K562 (cell line): ENCODE measurements at regions not wholly inside any gene's neighbourhood (a gene's known extent, or its start where the extent isn't known, plus 50 kb on each side); places are given as distances from the start of the nearest gene placed in this dataset.

Source experiments
- ATAC-seq: fragments of 200-7000 bp; cut with Tn5 transposase; 3 replicates; pipeline ENCODE4 v1.9.1; 2020; ENCODE audit warnings: moderate library complexity
- BruUV-seq: library from RNA; stranded (reverse); fragments of 400-500 nt; replicated peaks from 2 replicates; lab custom pipeline; 2021; lab: Mats Ljungman, UMichigan
- CTCF ChIA-PET: fragments of 300-600 bp; formaldehyde crosslinking; extraction: SDS; loops from one replicate; lab custom pipeline; 2021; ENCODE audit warnings: low intra/inter-chr PET ratio; lab: Yijun Ruan, JAX
- POLR2A ChIA-PET: fragments of 300-600, 350-650 bp; sonication (Branson Sonifier 250); formaldehyde crosslinking; extraction: SDS; loops from one replicate; lab custom pipeline; 2021; ENCODE audit warnings: antibody characterized with exemption, inconsistent platforms; lab: Yijun Ruan, JAX
- DNase-seq, 4 experiments: peaks; one replicate each; pipeline versions ENCODE4 v3.0.0 to v3.0.0-alpha.2; 2011 to 2018; ENCODE audit warnings: low spot score in 3 of 4, mixed read lengths in 3 of 4; ENCODE audit errors: extremely low read depth in 1 of 4
- FAIRE-seq: peaks from 2 replicates; lab custom pipeline; 2011; peaks lifted over from hg19 to GRCh38; lab: Jason Lieb, UNC
- H2AFZ ChIP-seq: 2 replicates; pipeline ENCODE4 v1.6.0; 2011; ENCODE audit warnings: low read depth, low read length, control low read depth, inconsistent platforms
- H3K27ac ChIP-seq: fragments of 200-600 bp; 3 replicates; pipeline ENCODE4 v1.8.0; 2011; ENCODE audit warnings: low read depth, mild to moderate bottlenecking, control low read depth, inconsistent platforms, low read length, moderate library complexity, mixed read lengths; ENCODE audit errors: extremely low read depth
- H3K27me3 ChIP-seq, 2 experiments: fragments of 300-600 bp in 1 of 2; 2 replicates in 1 of 2; 3 replicates in 1 of 2; pipeline versions ENCODE4 v1.6.0 to v1.8.0; 2011; ENCODE audit warnings: inconsistent platforms in 2 of 2, low read length in 2 of 2, mild to moderate bottlenecking in 1 of 2, mixed read lengths in 1 of 2, moderate library complexity in 1 of 2; ENCODE audit not compliant: control insufficient read depth in 2 of 2, insufficient read depth in 2 of 2
- H3K36me3 ChIP-seq: fragments of 300-600 bp; 3 replicates; pipeline ENCODE4 v1.8.0; 2011; ENCODE audit warnings: mild to moderate bottlenecking, low read length, inconsistent platforms; ENCODE audit not compliant: control insufficient read depth, insufficient read depth
- H3K4me1 ChIP-seq, 2 experiments: fragments of 200-600 bp in 1 of 2; replicated peaks in 1 of 2; 2 replicates in 1 of 2; 3 replicates in 1 of 2; pipeline versions ENCODE4 v1.5.1 to v1.8.0; 2011; ENCODE audit warnings: inconsistent platforms in 2 of 2, low read length in 2 of 2, mild to moderate bottlenecking in 1 of 2, mixed read lengths in 1 of 2, moderate library complexity in 1 of 2; ENCODE audit not compliant: control insufficient read depth in 2 of 2, insufficient read depth in 2 of 2
- H3K4me2 ChIP-seq: 2 replicates; pipeline ENCODE4 v1.6.1; 2011; ENCODE audit warnings: low read length, control low read depth, inconsistent platforms, mixed read lengths; ENCODE audit not compliant: insufficient read depth
- H3K4me3 ChIP-seq: fragments of 200-600 bp; sonication (generic), shearing (Covaris generic); 2 replicates; pipeline ENCODE4 v1.5.1; 2016; ENCODE audit warnings: control low read depth, inconsistent platforms
- H3K79me2 ChIP-seq: fragments of 200-600 bp; 3 replicates; pipeline ENCODE4 v1.8.0; 2011; ENCODE audit warnings: low read length, inconsistent platforms; ENCODE audit not compliant: control insufficient read depth, insufficient read depth
- H3K9ac ChIP-seq, 2 experiments: 2 replicates each; pipeline versions ENCODE4 v1.6.0 to v1.6.1; 2011; ENCODE audit warnings: low read depth in 2 of 2, low read length in 2 of 2, control low read depth in 1 of 2, inconsistent platforms in 1 of 2, mild to moderate bottlenecking in 1 of 2, mixed read lengths in 1 of 2; ENCODE audit not compliant: insufficient read depth in 1 of 2
- H3K9me1 ChIP-seq: one replicate; pipeline ENCODE4 v1.6.0; 2011; ENCODE audit warnings: inconsistent platforms, mild to moderate bottlenecking, low read length, moderate library complexity; ENCODE audit not compliant: control insufficient read depth, insufficient read depth
- H3K9me3 ChIP-seq: replicated peaks from 2 replicates; pipeline ENCODE4 v1.5.1; 2011; ENCODE audit warnings: low read depth, low read length, inconsistent platforms; ENCODE audit not compliant: control insufficient read depth, insufficient read depth
- H4K20me1 ChIP-seq: replicated peaks from 2 replicates; pipeline ENCODE4 v1.6.1; 2011; ENCODE audit warnings: low read length, inconsistent platforms, mixed read lengths; ENCODE audit not compliant: control insufficient read depth, insufficient read depth
- ATF3 ChIP-seq, 2 experiments: fragments of 450-650 bp in 1 of 2; sonication (generic) in 1 of 2; formaldehyde crosslinking in 1 of 2; IDR thresholded peaks in 1 of 2; conservative IDR thresholded peaks in 1 of 2; 2 replicates each; pipeline versions ENCODE4 v1.6.1 to v1.8.1; 2016 to 2023; ENCODE audit warnings: mild to moderate bottlenecking in 2 of 2, moderate library complexity in 2 of 2, inconsistent platforms in 1 of 2, missing genetic modification reagents in 1 of 2
- LEF1 ChIP-seq: fragments of 450-650 bp; IDR thresholded peaks from 2 replicates; pipeline ENCODE4 v1.6.1; 2016; ENCODE audit warnings: mild to moderate bottlenecking
- PRMT5 ChIP-seq: sonication (generic); formaldehyde crosslinking; IDR thresholded peaks from 2 replicates; pipeline ENCODE4 v1.5.0; 2020; ENCODE audit warnings: missing genetic modification reagents
- SRF ChIP-seq, 2 experiments: fragments of 250-450, 450-650 bp in 1 of 2; sonication (Bioruptor Pico) in 1 of 2; sonication (generic) in 1 of 2; formaldehyde crosslinking; IDR thresholded peaks; 2 replicates each; pipeline versions ENCODE4 v1.5.0 to v1.5.1; 2020 to 2022; ENCODE audit warnings: mild to moderate bottlenecking in 1 of 2, missing genetic modification reagents in 1 of 2
- ZNF316 ChIP-seq: fragments of 450-650 bp; IDR thresholded peaks from 2 replicates; pipeline ENCODE4 v1.6.1; 2016
- WGBS: fragments of 100-300 bp; shearing (Covaris generic); methylation state at CpG from one replicate; pipeline ENCODE4 v1.1.6; 2016; ENCODE audit warnings: low coverage, mixed read lengths; ENCODE audit not compliant: insufficient coverage; ENCODE audit errors: missing lambda C conversion rate; 5-methylcytosine and 5-hydroxymethylcytosine counted together
- in situ Hi-C: fragments of 300-500 bp; cut with MboI; formaldehyde crosslinking; loops from 4 replicates; pipeline ENCODE4 v1.15.0; 2018; ENCODE audit warnings: inconsistent platforms, mixed read lengths
- intact Hi-C: fragments of 100-400 bp; cut with micrococcal nuclease; formaldehyde crosslinking; loops from 2 replicates; pipeline ENCODE4 v1.14.2; 2022
- TF ChIP-seq, protein P1 (sequence below): sonication (generic); IDR thresholded peaks from 2 replicates; pipeline ENCODE4 v1.6.1; 2016

DNA sequence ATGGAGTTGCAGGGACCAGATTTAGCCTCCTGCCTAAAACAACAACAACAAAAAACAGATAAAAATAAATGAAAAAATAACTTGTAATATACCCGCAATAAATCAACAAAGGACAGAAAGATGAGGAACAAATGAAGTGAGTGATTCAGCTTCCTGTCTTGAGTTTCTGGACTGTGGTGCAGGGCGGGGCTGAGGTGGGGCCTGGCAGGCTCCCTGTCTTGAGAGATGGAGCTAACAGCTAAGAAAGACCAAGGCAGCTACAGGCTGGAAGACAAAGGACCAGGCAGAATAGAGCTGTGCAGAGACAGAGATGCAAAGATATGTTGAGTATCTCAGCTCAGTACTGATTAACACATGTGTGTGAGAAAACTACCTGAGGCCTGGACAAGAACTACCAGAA, 879.2 kb downstream of the AACS start:
- TF ChIP-seq ZNF316: no peak
- no peak for TF ChIP-seq PRMT5
- no peak for TF ChIP-seq SRF (CRISPR knock-in tag; IDR thresholded peaks at IDR 0.05)
- TF ChIP-seq, protein P1, sequence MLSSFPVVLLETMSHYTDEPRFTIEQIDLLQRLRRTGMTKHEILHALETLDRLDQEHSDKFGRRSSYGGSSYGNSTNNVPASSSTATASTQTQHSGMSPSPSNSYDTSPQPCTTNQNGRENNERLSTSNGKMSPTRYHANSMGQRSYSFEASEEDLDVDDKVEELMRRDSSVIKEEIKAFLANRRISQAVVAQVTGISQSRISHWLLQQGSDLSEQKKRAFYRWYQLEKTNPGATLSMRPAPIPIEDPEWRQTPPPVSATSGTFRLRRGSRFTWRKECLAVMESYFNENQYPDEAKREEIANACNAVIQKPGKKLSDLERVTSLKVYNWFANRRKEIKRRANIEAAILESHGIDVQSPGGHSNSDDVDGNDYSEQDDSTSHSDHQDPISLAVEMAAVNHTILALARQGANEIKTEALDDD: no peak
- TF ChIP-seq, all 486 proteins: peak for 0
- H3K27ac ChIP-seq: no peak overlapping the region
- no peak overlapping the region for H3K4me2 ChIP-seq
- ATAC-seq: no peak
- no TSS peak for BruUV-seq
- WGBS: 0% methylated on average over 2 of the region's 2 CpGs
- FAIRE-seq: no peak
- no peaks in the 10 kb centered on the region for H3K27me3 ChIP-seq
- no peaks in the 10 kb centered on the region for H4K20me1 ChIP-seq
- H3K79me2 ChIP-seq: no peaks in the 10 kb centered on the region
- intact Hi-C loops: no loop called here
- H3K9ac ChIP-seq: no peak overlapping the region
- no peak overlapping the region for H3K4me3 ChIP-seq
- no peak for DNase-seq
- H3K36me3 ChIP-seq: no peaks in the 10 kb centered on the region
- no peak overlapping the region for H2AFZ ChIP-seq
- no peaks in the 10 kb centered on the region for H3K4me1 ChIP-seq
- CTCF ChIA-PET: no interaction called here
- in situ Hi-C loops: no loop called here
- no peaks in the 10 kb centered on the region for H3K9me1 ChIP-seq
- no peaks in the 10 kb centered on the region for H3K9me3 ChIP-seq
- POLR2A ChIA-PET: interaction anchor here (0.7 kb wide), 1 partner anchor 44 kb away, joined by 4 read pairs; no protein-coding TSS in a partner anchor

DNA sequence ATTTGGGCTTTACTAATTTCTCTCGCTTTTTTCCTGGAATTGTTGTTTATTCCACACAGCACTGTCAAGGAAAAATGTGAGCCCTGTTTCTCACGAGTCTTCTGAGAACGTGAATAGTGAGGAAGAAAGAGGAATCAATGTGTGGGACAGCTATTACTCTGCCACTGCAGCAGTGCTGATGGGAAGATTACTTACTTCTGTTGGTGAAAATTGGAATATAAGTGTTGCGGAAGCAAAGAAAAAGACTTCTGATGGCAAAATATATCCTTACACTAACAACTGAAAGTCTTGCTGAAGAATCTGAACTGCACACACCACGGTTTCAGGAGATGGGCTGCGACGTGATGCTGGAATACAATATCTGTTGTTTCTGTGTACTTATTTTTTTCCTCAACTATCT, 884.2 kb downstream of the AACS start:
- H3K4me2 ChIP-seq: no peak overlapping the region
- ChIA-PET POLR2A (interaction anchor here (0.6 kb wide), 1 partner anchor 17 kb away, joined by 3 read pairs; no protein-coding TSS in a partner anchor), CTCF (no interaction called here)
- no peak for FAIRE-seq
- 1% methylated on average over 7 of the region's 7 CpGs for WGBS
- intact Hi-C loops: no loop called here
- H3K36me3 ChIP-seq: no peaks in the 10 kb centered on the region
- H2AFZ ChIP-seq: no peak overlapping the region
- H3K9ac ChIP-seq: no peak overlapping the region
- no peak overlapping the region for H3K4me3 ChIP-seq
- DNase-seq: no peak
- H3K27ac ChIP-seq: no peak overlapping the region
- BruUV-seq: no TSS peak
- in situ Hi-C loops: no loop called here
- TF ChIP-seq ATF3 (IDR thresholded peaks at IDR 0.05) (no peak), ATF3 (CRISPR knock-in tag; conservative IDR thresholded peaks at IDR 0.05) (no peak), LEF1 (no peak)
- TF ChIP-seq, all 486 proteins: peak for 0
- Histone ChIP-seq H3K4me1 (no peaks in the 10 kb centered on the region), H3K27me3 (no peaks in the 10 kb centered on the region), H3K9me1 (no peaks in the 10 kb centered on the region), H3K79me2 (no peaks in the 10 kb centered on the region), H3K9me3 (no peaks in the 10 kb centered on the region), H4K20me1 (no peaks in the 10 kb centered on the region)
- ATAC-seq: no peak
